Nephron progenitor cell (in vitro differentiated cells): ENCODE measurements at regions not wholly inside any gene's neighbourhood (a gene's known extent, or its start where the extent isn't known, plus 50 kb on each side); places are given as distances from the start of the nearest gene placed in this dataset.
"Not testable (repeated sequence)": the region's sequence is repeated elsewhere in the genome, so short reads cannot be mapped to it uniquely, and the experiment has no call there.

Experiments
- DNase-seq: peaks from one replicate; pipeline ENCODE4 v3.0.0; 2021
- H3K27ac Mint-ChIP-seq: 2 replicates; pipeline ENCODE4 v1.8.0; 2021; ENCODE audit warnings: mild to moderate bottlenecking, moderate library complexity, mixed read lengths
- H3K27me3 Mint-ChIP-seq: 2 replicates; pipeline ENCODE4 v1.8.0; 2021; ENCODE audit warnings: mild to moderate bottlenecking, low read depth, mixed read lengths; ENCODE audit not compliant: poor library complexity
- H3K36me3 Mint-ChIP-seq: 2 replicates; pipeline ENCODE4 v1.8.0; 2021; ENCODE audit warnings: low read depth, mixed read lengths
- H3K4me1 Mint-ChIP-seq: 2 replicates; pipeline ENCODE4 v1.8.0; 2021; ENCODE audit warnings: mixed read lengths
- H3K4me3 Mint-ChIP-seq: 2 replicates; pipeline ENCODE4 v1.8.0; 2021; ENCODE audit warnings: mild to moderate bottlenecking, moderate library complexity, mixed read lengths
- H3K9me3 Mint-ChIP-seq: 2 replicates; pipeline ENCODE4 v1.8.0; 2021; ENCODE audit warnings: mild to moderate bottlenecking, moderate library complexity, mixed read lengths
- CTCF ChIP-seq: fragments of 200-600 bp; sonication (generic); IDR thresholded peaks from 2 replicates; pipeline ENCODE4 v1.5.0; 2021; ENCODE audit warnings: antibody characterized with exemption

GRCh38 chr21:10445685-10446084 is 75.7 kb upstream of the TPTE start:
- H3K27ac Mint-ChIP-seq, H3K4me1 Mint-ChIP-seq, H3K36me3 Mint-ChIP-seq, H3K9me3 Mint-ChIP-seq, H3K4me3 Mint-ChIP-seq, DNase-seq, H3K27me3 Mint-ChIP-seq: not testable (repeated sequence)

- not testable (repeated sequence) for DNase-seq, H3K4me3 Mint-ChIP-seq, H3K27me3 Mint-ChIP-seq, H3K27ac Mint-ChIP-seq, H3K36me3 Mint-ChIP-seq, H3K4me1 Mint-ChIP-seq
- peaks cover 20% of the 10 kb centered on the region for H3K9me3 Mint-ChIP-seq
These were observed 71.9 kb upstream of the TPTE start for GRCh38 chr21:10449451-10449850.

- H3K27ac Mint-ChIP-seq, H3K4me1 Mint-ChIP-seq, DNase-seq, H3K36me3 Mint-ChIP-seq, H3K4me3 Mint-ChIP-seq, H3K27me3 Mint-ChIP-seq: not testable (repeated sequence)
- peaks cover 20% of the 10 kb centered on the region for H3K9me3 Mint-ChIP-seq
These were observed 70.1 kb upstream of the TPTE start for GRCh38 chr21:10451274-10451673.

GRCh38 chr21:10457765-10458164 is 63.6 kb upstream of the TPTE start:
- not testable (repeated sequence) for DNase-seq, H3K27me3 Mint-ChIP-seq, H3K36me3 Mint-ChIP-seq, H3K27ac Mint-ChIP-seq, H3K4me1 Mint-ChIP-seq, H3K4me3 Mint-ChIP-seq
- H3K9me3 Mint-ChIP-seq: peaks cover 11% of the 10 kb centered on the region

GRCh38 chr21:10460957-10461356 is 60.4 kb upstream of the TPTE start:
- not testable (repeated sequence) for H3K4me1 Mint-ChIP-seq, DNase-seq, H3K9me3 Mint-ChIP-seq, H3K27me3 Mint-ChIP-seq, H3K27ac Mint-ChIP-seq, H3K36me3 Mint-ChIP-seq, H3K4me3 Mint-ChIP-seq

- H3K27me3 Mint-ChIP-seq, H3K4me3 Mint-ChIP-seq: not testable (repeated sequence)
These were observed 59.9 kb upstream of the TPTE start for GRCh38 chr21:10461445-10461844.

GRCh38 chr21:10463156-10463555 is 58.2 kb upstream of the TPTE start:
- Mint-ChIP-seq H3K27ac (no peak overlapping the region), H3K4me3 (no peak overlapping the region), H3K36me3 (no peaks in the 10 kb centered on the region), H3K9me3 (no peaks in the 10 kb centered on the region), H3K4me1 (no peaks in the 10 kb centered on the region), H3K27me3 (no peaks in the 10 kb centered on the region)
- no peak for DNase-seq
- TF ChIP-seq CTCF: no peak

More at GRCh38 chr21:10461445-10461844, 59.9 kb upstream of the TPTE start:
- not testable (repeated sequence) for H3K4me1 Mint-ChIP-seq, H3K9me3 Mint-ChIP-seq, H3K27ac Mint-ChIP-seq, H3K36me3 Mint-ChIP-seq, DNase-seq

- Mint-ChIP-seq H3K27ac (no peak overlapping the region), H3K4me3 (no peak overlapping the region), H3K4me1 (no peaks in the 10 kb centered on the region), H3K9me3 (no peaks in the 10 kb centered on the region), H3K27me3 (no peaks in the 10 kb centered on the region), H3K36me3 (no peaks in the 10 kb centered on the region)
- DNase-seq: no peak
- no peak for TF ChIP-seq CTCF
These were observed 56.4 kb upstream of the TPTE start for GRCh38 chr21:10464975-10465374.

GRCh38 chr21:10465524-10466110 is 55.8 kb upstream of the TPTE start:
- DNase-seq, H3K4me3 Mint-ChIP-seq, H3K27me3 Mint-ChIP-seq, H3K9me3 Mint-ChIP-seq, H3K27ac Mint-ChIP-seq, H3K36me3 Mint-ChIP-seq, H3K4me1 Mint-ChIP-seq: not testable (repeated sequence)
